KMS-11 (cell line): ENCODE measurements at regions not wholly inside any gene's neighbourhood (a gene's known extent, or its start where the extent isn't known, plus 50 kb on each side); places are given as distances from the start of the nearest gene placed in this dataset.

Source experiments
- H2AFZ ChIP-seq: fragments of 200-600 bp; sonication (generic); 2 replicates; pipeline ENCODE4 v1.6.1; 2016; ENCODE audit warnings: antibody characterized with exemption, mixed run types, low read depth
- H3K27ac ChIP-seq: fragments of 200-600 bp; sonication (generic); 2 replicates; pipeline ENCODE4 v1.6.1; 2016; ENCODE audit warnings: mild to moderate bottlenecking, mixed run types
- H3K27me3 ChIP-seq: fragments of 200-600 bp; sonication (generic); 2 replicates; pipeline ENCODE4 v1.6.1; 2017; ENCODE audit warnings: mild to moderate bottlenecking, low read depth, mixed run types, moderate library complexity; ENCODE audit not compliant: insufficient read depth
- H3K36me3 ChIP-seq: fragments of 200-600 bp; sonication (generic); 2 replicates; pipeline ENCODE4 v1.6.1; 2017; ENCODE audit warnings: mild to moderate bottlenecking, mixed run types; ENCODE audit not compliant: insufficient read depth
- H3K4me1 ChIP-seq: fragments of 200-600 bp; sonication (generic); 2 replicates; pipeline ENCODE4 v1.6.1; 2016; ENCODE audit warnings: mild to moderate bottlenecking, low read depth, mixed run types; ENCODE audit not compliant: poor library complexity, severe bottlenecking
- H3K4me2 ChIP-seq: fragments of 200-600 bp; sonication (generic); 2 replicates; pipeline ENCODE4 v1.7.0; 2016; ENCODE audit warnings: mild to moderate bottlenecking, mixed run types
- H3K4me3 ChIP-seq: fragments of 200-600 bp; sonication (generic); IDR thresholded peaks from 2 replicates; pipeline ENCODE4 v1.6.1; 2017; ENCODE audit warnings: low read depth, low read length, mixed read lengths; ENCODE audit not compliant: insufficient read depth
- H3K79me2 ChIP-seq: fragments of 200-600 bp; sonication (generic); 2 replicates; pipeline ENCODE4 v1.6.1; 2016; ENCODE audit warnings: low read depth, mixed run types; ENCODE audit not compliant: insufficient read depth
- H3K9ac ChIP-seq: fragments of 200-600 bp; sonication (generic); 2 replicates; pipeline ENCODE4 v1.6.1; 2016; ENCODE audit warnings: mild to moderate bottlenecking, mixed run types
- H4K20me1 ChIP-seq: fragments of 200-600 bp; sonication (generic); 2 replicates; pipeline ENCODE4 v1.6.1; 2016; ENCODE audit warnings: mild to moderate bottlenecking, mixed run types; ENCODE audit not compliant: insufficient read depth
- TF ChIP-seq, protein P1 (sequence below): fragments of 200-600 bp; sonication (generic); conservative IDR thresholded peaks from 2 replicates; pipeline ENCODE4 v1.6.1; 2017; ENCODE audit warnings: low read depth, mild to moderate bottlenecking, antibody characterized with exemption, low read length, moderate library complexity, mixed read lengths

DNA sequence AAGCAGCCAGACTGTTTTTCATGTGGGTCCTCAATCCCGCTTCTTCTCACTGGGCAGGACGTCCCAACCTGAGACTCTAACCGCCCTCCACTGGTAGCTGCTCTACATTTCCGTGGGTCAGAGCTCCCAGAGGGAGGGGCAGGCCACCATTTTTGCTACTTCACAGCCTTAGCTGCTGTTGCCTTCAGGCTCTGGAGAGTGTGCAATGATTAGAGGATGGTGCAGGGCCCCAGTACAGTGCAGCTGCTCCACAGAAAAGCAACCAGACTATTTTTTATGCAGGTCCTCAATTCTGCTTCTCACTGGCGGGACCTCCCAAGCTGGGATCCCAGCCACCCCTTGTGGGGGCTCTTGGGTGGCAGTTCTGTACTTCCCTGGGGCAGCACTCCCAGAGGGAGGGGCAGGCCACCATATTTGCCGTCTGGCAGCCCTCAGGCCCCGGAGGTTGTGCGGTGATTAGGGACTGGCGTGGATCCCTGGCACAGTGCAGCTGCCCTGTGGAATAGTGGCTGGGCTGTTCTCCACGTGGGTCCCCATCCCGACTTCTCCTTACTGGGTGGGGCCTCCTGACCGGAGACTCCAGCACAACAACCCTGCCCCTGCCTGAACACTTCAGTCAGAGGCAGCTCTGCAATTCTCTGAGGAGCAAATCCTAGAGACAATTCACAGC is 647.6 kb upstream of the PKN2 start:
- Histone ChIP-seq H3K27ac (no peak overlapping the region), H3K79me2 (no peaks in the 10 kb centered on the region), H4K20me1 (no peaks in the 10 kb centered on the region), H3K4me1 (no peaks in the 10 kb centered on the region), H2AFZ (no peak overlapping the region), H3K9ac (no peak overlapping the region), H3K27me3 (no peaks in the 10 kb centered on the region), H3K4me3 (no peak overlapping the region), H3K36me3 (no peaks in the 10 kb centered on the region), H3K4me2 (no peak overlapping the region)
- TF ChIP-seq, protein P1, sequence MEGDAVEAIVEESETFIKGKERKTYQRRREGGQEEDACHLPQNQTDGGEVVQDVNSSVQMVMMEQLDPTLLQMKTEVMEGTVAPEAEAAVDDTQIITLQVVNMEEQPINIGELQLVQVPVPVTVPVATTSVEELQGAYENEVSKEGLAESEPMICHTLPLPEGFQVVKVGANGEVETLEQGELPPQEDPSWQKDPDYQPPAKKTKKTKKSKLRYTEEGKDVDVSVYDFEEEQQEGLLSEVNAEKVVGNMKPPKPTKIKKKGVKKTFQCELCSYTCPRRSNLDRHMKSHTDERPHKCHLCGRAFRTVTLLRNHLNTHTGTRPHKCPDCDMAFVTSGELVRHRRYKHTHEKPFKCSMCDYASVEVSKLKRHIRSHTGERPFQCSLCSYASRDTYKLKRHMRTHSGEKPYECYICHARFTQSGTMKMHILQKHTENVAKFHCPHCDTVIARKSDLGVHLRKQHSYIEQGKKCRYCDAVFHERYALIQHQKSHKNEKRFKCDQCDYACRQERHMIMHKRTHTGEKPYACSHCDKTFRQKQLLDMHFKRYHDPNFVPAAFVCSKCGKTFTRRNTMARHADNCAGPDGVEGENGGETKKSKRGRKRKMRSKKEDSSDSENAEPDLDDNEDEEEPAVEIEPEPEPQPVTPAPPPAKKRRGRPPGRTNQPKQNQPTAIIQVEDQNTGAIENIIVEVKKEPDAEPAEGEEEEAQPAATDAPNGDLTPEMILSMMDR = no peak

- Histone ChIP-seq H3K4me2 (no peak overlapping the region), H3K36me3 (no peaks in the 10 kb centered on the region), H2AFZ (no peak overlapping the region), H3K79me2 (no peaks in the 10 kb centered on the region), H3K4me3 (no peak overlapping the region), H3K4me1 (no peaks in the 10 kb centered on the region), H4K20me1 (no peaks in the 10 kb centered on the region), H3K27ac (no peak overlapping the region), H3K27me3 (no peaks in the 10 kb centered on the region), H3K9ac (no peak overlapping the region)
- TF ChIP-seq, protein P1 = no peak
These were observed 644.8 kb upstream of the PKN2 start for GRCh38 chr1:88039240-88039639.

- H3K4me3 ChIP-seq = no peak overlapping the region
- H3K27ac ChIP-seq = no peak overlapping the region
- H3K4me2 ChIP-seq = no peak overlapping the region
- TF ChIP-seq, protein P1 = no peak
- H2AFZ ChIP-seq = no peak overlapping the region
- H3K36me3 ChIP-seq = no peaks in the 10 kb centered on the region
- H3K27me3 ChIP-seq = no peaks in the 10 kb centered on the region
- no peaks in the 10 kb centered on the region for H4K20me1 ChIP-seq
- H3K9ac ChIP-seq = no peak overlapping the region
- no peaks in the 10 kb centered on the region for H3K4me1 ChIP-seq
- H3K79me2 ChIP-seq = no peaks in the 10 kb centered on the region
These were observed 640.2 kb upstream of the PKN2 start for GRCh38 chr1:88043834-88044233.

DNA sequence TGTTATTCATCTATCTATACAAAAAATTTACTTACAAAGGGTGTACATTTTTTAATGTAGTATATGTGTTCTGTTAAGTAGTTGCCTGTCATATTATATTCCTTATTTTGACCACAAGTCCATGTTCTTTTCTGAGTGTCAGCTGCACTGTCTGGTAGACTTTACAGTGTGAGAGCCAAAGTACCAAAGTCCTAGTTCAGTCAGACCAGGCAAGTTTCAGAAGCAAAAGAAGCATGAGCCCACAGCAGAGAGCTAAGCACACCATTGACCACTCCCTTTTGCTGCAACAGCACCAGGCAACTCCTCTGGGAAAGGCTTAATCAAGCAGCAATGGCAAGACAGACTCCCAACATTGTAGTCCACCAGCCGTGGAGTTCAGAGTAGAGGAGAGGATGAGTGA is 631.9 kb upstream of the PKN2 start:
- no peak overlapping the region for H3K4me2 ChIP-seq
- TF ChIP-seq, protein P1 = no peak
- peaks cover 9% of the 10 kb centered on the region for H3K4me1 ChIP-seq
- H3K36me3 ChIP-seq = no peaks in the 10 kb centered on the region
- H3K27ac ChIP-seq = no peak overlapping the region
- H3K4me3 ChIP-seq = no peak overlapping the region
- H3K79me2 ChIP-seq = no peaks in the 10 kb centered on the region
- no peak overlapping the region for H3K9ac ChIP-seq
- H4K20me1 ChIP-seq = no peaks in the 10 kb centered on the region
- no peaks in the 10 kb centered on the region for H3K27me3 ChIP-seq
- no peak overlapping the region for H2AFZ ChIP-seq
